ENCODE measurements at regions not wholly inside any gene's neighbourhood (a gene's known extent, or its start where the extent isn't known, plus 50 kb on each side); places are given as distances from the start of the nearest gene placed in this dataset.

DNA sequence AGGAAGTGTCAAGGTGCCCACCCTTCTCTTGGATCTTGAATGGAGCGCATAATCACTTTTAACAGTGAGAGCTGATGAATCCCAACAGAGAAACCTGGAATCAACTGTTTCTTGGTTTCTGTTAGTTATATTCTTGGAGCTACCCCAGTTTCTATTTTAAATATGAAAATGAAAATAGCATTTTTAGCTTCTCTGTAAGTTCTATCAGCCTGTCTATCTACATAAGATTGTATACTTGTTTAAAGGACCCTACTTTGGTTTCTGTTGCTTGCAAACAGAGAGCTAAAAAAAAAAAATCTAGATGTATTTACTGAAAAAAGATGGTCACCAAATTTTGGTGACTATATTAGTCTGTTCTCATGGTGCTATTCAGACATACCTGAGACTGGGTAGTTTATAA, 670.0 kb downstream of the NCAM2 start:
- intact Hi-C loops (cut with DNase I, micrococcal nuclease), result no loop called here
- H3K4me1 ChIP-seq (ENCODE audit: low read depth), result no peaks in the 10 kb centered on the region
- no peak overlapping the region for H3K4me3 ChIP-seq
- TF ChIP-seq, protein P1, sequence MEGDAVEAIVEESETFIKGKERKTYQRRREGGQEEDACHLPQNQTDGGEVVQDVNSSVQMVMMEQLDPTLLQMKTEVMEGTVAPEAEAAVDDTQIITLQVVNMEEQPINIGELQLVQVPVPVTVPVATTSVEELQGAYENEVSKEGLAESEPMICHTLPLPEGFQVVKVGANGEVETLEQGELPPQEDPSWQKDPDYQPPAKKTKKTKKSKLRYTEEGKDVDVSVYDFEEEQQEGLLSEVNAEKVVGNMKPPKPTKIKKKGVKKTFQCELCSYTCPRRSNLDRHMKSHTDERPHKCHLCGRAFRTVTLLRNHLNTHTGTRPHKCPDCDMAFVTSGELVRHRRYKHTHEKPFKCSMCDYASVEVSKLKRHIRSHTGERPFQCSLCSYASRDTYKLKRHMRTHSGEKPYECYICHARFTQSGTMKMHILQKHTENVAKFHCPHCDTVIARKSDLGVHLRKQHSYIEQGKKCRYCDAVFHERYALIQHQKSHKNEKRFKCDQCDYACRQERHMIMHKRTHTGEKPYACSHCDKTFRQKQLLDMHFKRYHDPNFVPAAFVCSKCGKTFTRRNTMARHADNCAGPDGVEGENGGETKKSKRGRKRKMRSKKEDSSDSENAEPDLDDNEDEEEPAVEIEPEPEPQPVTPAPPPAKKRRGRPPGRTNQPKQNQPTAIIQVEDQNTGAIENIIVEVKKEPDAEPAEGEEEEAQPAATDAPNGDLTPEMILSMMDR (IDR thresholded peaks at IDR 0.05), result no peak
- DNase-seq (no peak), ATAC-seq (no peak)
- no peaks in the 10 kb centered on the region for H3K9me3 ChIP-seq
- no peaks in the 10 kb centered on the region for H3K36me3 ChIP-seq (ENCODE audit: low read depth)

DNA sequence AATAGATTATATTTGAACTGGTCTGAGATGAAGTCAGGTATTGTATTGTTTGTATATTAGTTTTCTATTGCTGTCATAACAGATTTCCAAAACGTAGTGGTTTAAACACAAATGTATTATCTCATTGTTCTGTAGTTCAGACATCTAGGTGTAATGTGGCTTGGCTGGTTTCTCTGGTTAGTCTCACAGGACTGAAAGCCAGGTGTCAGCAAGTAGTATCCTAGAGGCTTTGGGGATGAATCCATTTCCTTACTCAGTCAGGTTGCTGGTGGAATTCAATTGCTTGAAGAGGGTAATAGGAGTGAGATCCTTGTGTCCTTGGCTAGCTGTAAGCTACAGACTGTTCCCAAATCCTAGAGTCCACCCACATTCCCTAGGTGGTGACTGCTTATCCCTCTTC, 675.8 kb downstream of the NCAM2 start:
- ATAC-seq (no peak), DNase-seq (no peak)
- no peaks in the 10 kb centered on the region for H3K36me3 ChIP-seq (ENCODE audit: low read depth)
- no peak overlapping the region for H3K4me3 ChIP-seq
- intact Hi-C loops (cut with DNase I, micrococcal nuclease), result no loop called here
- H3K4me1 ChIP-seq (ENCODE audit: low read depth), result no peaks in the 10 kb centered on the region
- no peaks in the 10 kb centered on the region for H3K9me3 ChIP-seq
- TF ChIP-seq, protein P1 (IDR thresholded peaks at IDR 0.05), result no peak

DNA sequence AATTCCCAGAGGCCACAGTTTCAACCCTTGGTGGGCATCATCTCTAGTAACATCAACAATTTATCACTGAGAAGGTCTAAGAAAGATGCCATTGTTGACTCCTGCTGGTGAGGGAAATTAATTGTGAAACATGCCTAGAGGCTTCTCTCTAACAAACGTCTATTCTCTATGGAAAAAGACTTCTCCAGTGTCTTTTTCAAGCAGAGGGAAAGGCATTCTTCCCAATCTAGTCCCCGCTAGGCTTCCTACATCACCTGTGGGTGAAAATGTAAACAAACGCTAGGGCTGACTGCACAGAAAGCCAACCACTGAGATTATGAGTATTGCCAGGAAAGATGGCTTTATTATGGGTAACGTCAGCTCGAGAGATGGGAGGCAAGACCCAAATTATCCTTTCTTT, 677.4 kb downstream of the NCAM2 start:
- ATAC-seq (no peak), DNase-seq (no peak)
- TF ChIP-seq, protein P1 (IDR thresholded peaks at IDR 0.05), result no peak
- intact Hi-C loops (cut with DNase I, micrococcal nuclease), result no loop called here
- no peaks in the 10 kb centered on the region for H3K36me3 ChIP-seq (ENCODE audit: low read depth)
- H3K4me3 ChIP-seq, result no peak overlapping the region
- no peaks in the 10 kb centered on the region for H3K9me3 ChIP-seq
- no peaks in the 10 kb centered on the region for H3K4me1 ChIP-seq (ENCODE audit: low read depth)

DNA sequence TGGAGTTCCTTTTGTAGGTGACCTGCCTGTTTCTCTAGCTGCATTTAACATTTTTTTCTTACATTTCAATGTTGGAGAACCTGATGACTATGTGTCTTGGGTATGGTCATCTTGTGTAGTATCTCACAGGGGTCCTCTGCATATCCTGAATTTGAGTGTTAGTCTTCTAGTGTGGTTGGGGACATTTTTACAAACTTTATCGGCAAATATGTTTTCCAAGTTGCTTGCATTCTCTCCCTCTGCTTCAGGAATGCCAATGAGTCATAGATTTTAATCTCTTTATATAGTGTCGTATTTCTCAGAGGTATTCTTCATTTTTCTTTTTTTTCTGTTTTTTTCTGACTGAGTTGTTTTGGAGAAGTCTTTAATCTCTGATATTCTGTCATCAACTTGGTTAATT, 684.0 kb downstream of the NCAM2 start:
- Histone ChIP-seq H3K4me1 (ENCODE audit: low read depth) (no peaks in the 10 kb centered on the region), H3K36me3 (ENCODE audit: low read depth) (no peaks in the 10 kb centered on the region), H3K9me3 (peaks cover 3% of the 10 kb centered on the region), H3K4me3 (no peak overlapping the region)
- TF ChIP-seq, protein P1 (IDR thresholded peaks at IDR 0.05), result no peak
- no peak for ATAC-seq
- intact Hi-C loops (cut with DNase I, micrococcal nuclease), result no loop called here
- no peak for DNase-seq

DNA sequence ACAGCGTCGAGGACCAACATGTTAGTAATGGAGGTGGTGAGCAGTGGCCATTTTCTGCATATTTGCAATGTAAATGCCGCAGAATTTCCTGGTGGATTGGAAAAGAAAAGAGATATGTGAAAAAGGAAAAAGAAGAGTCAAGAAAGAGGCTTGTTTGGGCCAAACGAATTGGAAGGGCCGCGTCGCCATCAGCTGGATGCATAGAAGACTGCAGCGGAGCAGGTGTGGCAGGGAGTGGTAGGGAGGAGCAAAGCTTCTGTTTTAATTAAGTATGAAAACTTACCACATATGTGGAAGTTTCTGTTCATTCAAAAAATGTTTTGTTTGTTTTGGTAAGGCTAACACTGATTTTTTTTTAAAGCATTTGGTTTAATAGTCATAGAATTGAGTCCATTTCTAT, 690.7 kb downstream of the NCAM2 start:
- Histone ChIP-seq H3K9me3 (no peaks in the 10 kb centered on the region), H3K4me1 (ENCODE audit: low read depth) (no peaks in the 10 kb centered on the region), H3K36me3 (ENCODE audit: low read depth) (no peaks in the 10 kb centered on the region), H3K4me3 (no peak overlapping the region)
- DNase-seq (no peak), ATAC-seq (no peak)
- intact Hi-C loops (cut with DNase I, micrococcal nuclease), result no loop called here
- TF ChIP-seq, protein P1 (IDR thresholded peaks at IDR 0.05), result no peak

DNA sequence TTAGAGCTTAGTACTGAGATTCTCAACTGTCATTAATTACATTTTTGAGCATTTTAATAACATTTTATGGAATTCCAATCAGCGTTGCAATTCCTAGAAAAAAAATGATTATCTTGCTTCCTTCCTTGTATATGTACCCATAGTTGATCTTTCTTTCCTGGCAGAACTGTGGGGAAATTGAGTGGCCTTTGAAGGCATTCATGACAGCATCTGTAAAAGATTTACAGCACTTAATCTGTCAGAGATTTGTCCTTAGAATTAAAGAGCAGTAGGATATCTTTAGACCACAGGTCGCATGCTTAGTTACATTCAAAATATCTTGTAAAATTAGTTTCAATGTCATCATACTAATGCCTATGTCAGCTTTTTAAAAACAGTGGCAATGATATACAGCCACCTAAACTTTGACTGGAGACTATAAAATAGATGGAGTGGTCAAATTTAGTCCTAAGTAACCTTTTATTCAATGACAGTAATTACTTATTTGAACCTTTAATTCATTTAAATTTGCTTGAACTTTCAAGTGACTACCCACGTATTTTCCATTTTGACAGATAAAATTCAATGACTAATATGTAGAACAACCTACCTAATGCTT, 692.0 kb downstream of the NCAM2 start:
- Histone ChIP-seq H3K4me1 (ENCODE audit: low read depth) (no peaks in the 10 kb centered on the region), H3K9me3 (no peaks in the 10 kb centered on the region), H3K36me3 (ENCODE audit: low read depth) (no peaks in the 10 kb centered on the region), H3K4me3 (no peak overlapping the region)
- ATAC-seq (no peak), DNase-seq (no peak)
- TF ChIP-seq, protein P1 (IDR thresholded peaks at IDR 0.05), result no peak
- intact Hi-C loops (cut with DNase I, micrococcal nuclease), result no loop called here

All from mucosa of descending colon (tissue), 3 donors.